ENCODE measurements at regions not wholly inside any gene's neighbourhood (a gene's known extent, or its start where the extent isn't known, plus 50 kb on each side); places are given as distances from the start of the nearest gene placed in this dataset.

- no peak for DNase-seq (ENCODE audit: low spot score in 2 of 2)
- H3K36me3 ChIP-seq (replicated peaks): no peaks in the 10 kb centered on the region
- peaks cover 5% of the 10 kb centered on the region; the same call in 1 of the 2 replicates for H3K27me3 ChIP-seq (ENCODE audit: low read depth)
- no peaks in the 10 kb centered on the region for H3K9me3 ChIP-seq
- in situ Hi-C loops (cut with MboI; ENCODE audit: low sequenced_read_pairs): no loop called here
- no peaks in the 10 kb centered on the region for H3K4me1 ChIP-seq
- no peak overlapping the region for H3K4me3 ChIP-seq
These were observed 228.7 kb upstream of the SKOR2 start for GRCh38 chr18:47480166-47480565.

- Histone ChIP-seq H3K4me3 (no peak overlapping the region), H3K36me3 (replicated peaks) (no peaks in the 10 kb centered on the region), H3K9me3 (no peaks in the 10 kb centered on the region; the same call in 1 of the 2 replicates), H3K27me3 (ENCODE audit: low read depth) (no peaks in the 10 kb centered on the region), H3K4me1 (no peaks in the 10 kb centered on the region)
- in situ Hi-C loops (cut with MboI; ENCODE audit: low sequenced_read_pairs): no loop called here
- no peak for DNase-seq (ENCODE audit: low spot score in 2 of 2)
These were observed 220.3 kb upstream of the SKOR2 start for GRCh38 chr18:47471784-47472183.

GRCh38 chr18:47470941-47471340 is 219.5 kb upstream of the SKOR2 start:
- in situ Hi-C loops (cut with MboI; ENCODE audit: low sequenced_read_pairs): no loop called here
- Histone ChIP-seq H3K9me3 (no peaks in the 10 kb centered on the region; the same call in 1 of the 2 replicates), H3K4me3 (no peak overlapping the region), H3K4me1 (no peaks in the 10 kb centered on the region), H3K36me3 (replicated peaks) (no peaks in the 10 kb centered on the region), H3K27me3 (ENCODE audit: low read depth) (no peaks in the 10 kb centered on the region)
- no peak for DNase-seq (ENCODE audit: low spot score in 2 of 2)

GRCh38 chr18:47469576-47469975 is 218.1 kb upstream of the SKOR2 start:
- Histone ChIP-seq H3K4me3 (no peak overlapping the region), H3K36me3 (replicated peaks) (no peaks in the 10 kb centered on the region), H3K9me3 (no peaks in the 10 kb centered on the region; the same call in 1 of the 2 replicates), H3K27me3 (ENCODE audit: low read depth) (no peaks in the 10 kb centered on the region), H3K4me1 (no peaks in the 10 kb centered on the region)
- no peak for DNase-seq (ENCODE audit: low spot score in 2 of 2)
- in situ Hi-C loops (cut with MboI; ENCODE audit: low sequenced_read_pairs): no loop called here

GRCh38 chr18:47461977-47462376 is 210.5 kb upstream of the SKOR2 start:
- H3K9me3 ChIP-seq: no peaks in the 10 kb centered on the region
- H3K27me3 ChIP-seq (ENCODE audit: low read depth): no peaks in the 10 kb centered on the region
- H3K4me3 ChIP-seq: no peak overlapping the region
- H3K36me3 ChIP-seq (replicated peaks): no peaks in the 10 kb centered on the region
- DNase-seq (ENCODE audit: low spot score in 2 of 2): no peak
- H3K4me1 ChIP-seq: no peaks in the 10 kb centered on the region
- in situ Hi-C loops (cut with MboI; ENCODE audit: low sequenced_read_pairs): no loop called here

GRCh38 chr18:47461406-47461948 is 210.0 kb upstream of the SKOR2 start:
- H3K4me3 ChIP-seq: no peak overlapping the region
- H3K27me3 ChIP-seq (ENCODE audit: low read depth): no peaks in the 10 kb centered on the region
- no peaks in the 10 kb centered on the region for H3K36me3 ChIP-seq (replicated peaks)
- in situ Hi-C loops (cut with MboI; ENCODE audit: low sequenced_read_pairs): no loop called here
- no peaks in the 10 kb centered on the region for H3K4me1 ChIP-seq
- no peaks in the 10 kb centered on the region for H3K9me3 ChIP-seq
- no peak for DNase-seq (ENCODE audit: low spot score in 2 of 2)

GRCh38 chr18:47458483-47458882 is 207.0 kb upstream of the SKOR2 start:
- no peaks in the 10 kb centered on the region for H3K9me3 ChIP-seq
- DNase-seq (ENCODE audit: low spot score in 2 of 2): no peak
- H3K36me3 ChIP-seq (replicated peaks): no peaks in the 10 kb centered on the region
- H3K4me3 ChIP-seq: no peak overlapping the region
- in situ Hi-C loops (cut with MboI; ENCODE audit: low sequenced_read_pairs): no loop called here
- H3K27me3 ChIP-seq (ENCODE audit: low read depth): no peaks in the 10 kb centered on the region
- H3K4me1 ChIP-seq: no peaks in the 10 kb centered on the region

- H3K4me1 ChIP-seq: no peaks in the 10 kb centered on the region
- no peaks in the 10 kb centered on the region for H3K9me3 ChIP-seq
- H3K4me3 ChIP-seq: no peak overlapping the region
- H3K36me3 ChIP-seq (replicated peaks): no peaks in the 10 kb centered on the region
- in situ Hi-C loops (cut with MboI; ENCODE audit: low sequenced_read_pairs): no loop called here
- no peak for DNase-seq (ENCODE audit: low spot score in 2 of 2)
- no peaks in the 10 kb centered on the region for H3K27me3 ChIP-seq (ENCODE audit: low read depth)
These were observed 206.2 kb upstream of the SKOR2 start for GRCh38 chr18:47457614-47458013.

GRCh38 chr18:47453038-47453437 is 201.6 kb upstream of the SKOR2 start:
- H3K36me3 ChIP-seq (replicated peaks): no peaks in the 10 kb centered on the region
- H3K4me3 ChIP-seq: no peak overlapping the region
- DNase-seq (ENCODE audit: low spot score in 2 of 2): no peak
- H3K27me3 ChIP-seq (ENCODE audit: low read depth): no peaks in the 10 kb centered on the region
- H3K4me1 ChIP-seq: no peaks in the 10 kb centered on the region
- in situ Hi-C loops (cut with MboI; ENCODE audit: low sequenced_read_pairs): no loop called here
- H3K9me3 ChIP-seq: no peaks in the 10 kb centered on the region

GRCh38 chr18:47448956-47449355 is 197.5 kb upstream of the SKOR2 start:
- in situ Hi-C loops (cut with MboI; ENCODE audit: low sequenced_read_pairs): no loop called here

GRCh38 chr18:47441914-47442313 is 190.5 kb upstream of the SKOR2 start:
- H3K4me3 ChIP-seq: no peak overlapping the region
- DNase-seq (ENCODE audit: low spot score in 2 of 2): no peak
- in situ Hi-C loops (cut with MboI; ENCODE audit: low sequenced_read_pairs): no loop called here
- H3K9me3 ChIP-seq: no peaks in the 10 kb centered on the region
- H3K36me3 ChIP-seq (replicated peaks): no peaks in the 10 kb centered on the region
- no peaks in the 10 kb centered on the region for H3K4me1 ChIP-seq
- no peaks in the 10 kb centered on the region for H3K27me3 ChIP-seq (ENCODE audit: low read depth)

More at GRCh38 chr18:47448956-47449355, 197.5 kb upstream of the SKOR2 start:
- Histone ChIP-seq H3K4me1 (no peaks in the 10 kb centered on the region), H3K36me3 (replicated peaks) (no peaks in the 10 kb centered on the region), H3K9me3 (no peaks in the 10 kb centered on the region), H3K4me3 (no peak overlapping the region), H3K27me3 (ENCODE audit: low read depth) (no peaks in the 10 kb centered on the region)
- no peak for DNase-seq (ENCODE audit: low spot score in 2 of 2)

- in situ Hi-C loops (cut with MboI; ENCODE audit: low sequenced_read_pairs): no loop called here
- no peak overlapping the region for H3K4me3 ChIP-seq
- H3K9me3 ChIP-seq: no peaks in the 10 kb centered on the region
- no peak for DNase-seq (ENCODE audit: low spot score in 2 of 2)
- no peaks in the 10 kb centered on the region for H3K4me1 ChIP-seq
- H3K36me3 ChIP-seq (replicated peaks): no peaks in the 10 kb centered on the region
- H3K27me3 ChIP-seq (ENCODE audit: low read depth): no peaks in the 10 kb centered on the region; the same call in 1 of the 2 replicates
These were observed 186.5 kb upstream of the SKOR2 start for GRCh38 chr18:47438001-47438400.

- Histone ChIP-seq H3K4me1 (no peaks in the 10 kb centered on the region), H3K27me3 (ENCODE audit: low read depth) (no peaks in the 10 kb centered on the region; the same call in 1 of the 2 replicates), H3K4me3 (no peak overlapping the region), H3K9me3 (no peaks in the 10 kb centered on the region), H3K36me3 (replicated peaks) (no peaks in the 10 kb centered on the region)
- in situ Hi-C loops (cut with MboI; ENCODE audit: low sequenced_read_pairs): no loop called here
- DNase-seq (ENCODE audit: low spot score in 2 of 2): no peak
These were observed 185.4 kb upstream of the SKOR2 start for GRCh38 chr18:47436871-47437270.

GRCh38 chr18:47434214-47434746 is 182.8 kb upstream of the SKOR2 start:
- Histone ChIP-seq H3K36me3 (replicated peaks) (no peaks in the 10 kb centered on the region), H3K4me3 (no peak overlapping the region), H3K4me1 (no peaks in the 10 kb centered on the region), H3K9me3 (no peaks in the 10 kb centered on the region), H3K27me3 (ENCODE audit: low read depth) (no peaks in the 10 kb centered on the region; the same call in 1 of the 2 replicates)
- in situ Hi-C loops (cut with MboI; ENCODE audit: low sequenced_read_pairs): no loop called here
- no peak for DNase-seq (ENCODE audit: low spot score in 2 of 2)

Measured in HAP-1 (cell line).